Upper lobe of left lung (tissue), 6 donors: ENCODE measurements at regions not wholly inside any gene's neighbourhood (a gene's known extent, or its start where the extent isn't known, plus 50 kb on each side); places are given as distances from the start of the nearest gene placed in this dataset.
A peak's percentile ranks its signal among the peaks of the same experiment; 100 is the strongest.
"Not testable (repeated sequence)": the region's sequence is repeated elsewhere in the genome, so short reads cannot be mapped to it uniquely, and the experiment has no call there.

Source experiments
- ATAC-seq, 2 donors: fragments of 200-7000 bp; cut with Tn5 transposase; one replicate each; pipeline ENCODE4 v1.9.1; 2022; ENCODE audit warnings: mild to moderate bottlenecking in 2 of 2, moderate library complexity in 2 of 2; ENCODE audit not compliant: low FRiP score in 2 of 2
- DNase-seq, 2 donors: peaks; one replicate each; pipeline ENCODE4 v3.0.0-alpha.2; 2019 to 2020
- H3K27ac ChIP-seq, 4 donors: fragments of 200-600 bp; sonication (generic); one replicate each; pipeline ENCODE4 v1.5.1; 2016 to 2019
- H3K27me3 ChIP-seq, 4 donors: fragments of 200-600 bp; sonication (generic); one replicate each; pipeline ENCODE4 v1.5.1; 2017 to 2019
- H3K36me3 ChIP-seq, 4 donors: fragments of 200-600 bp; sonication (generic); one replicate each; pipeline ENCODE4 v1.5.1; 2016 to 2019
- H3K4me1 ChIP-seq, 4 donors: fragments of 200-600 bp; sonication (generic); one replicate each; pipeline ENCODE4 v1.5.1; 2018 to 2019
- H3K4me3 ChIP-seq, 4 donors: fragments of 200-600 bp; sonication (generic); one replicate each; pipeline ENCODE4 v1.5.1; 2017 to 2019; ENCODE audit warnings: mild to moderate bottlenecking in 2 of 4, moderate library complexity in 1 of 4
- H3K9me3 ChIP-seq, 4 donors: fragments of 200-600 bp; sonication (generic); one replicate each; pipeline ENCODE4 v1.5.1; 2018 to 2019
- CTCF ChIP-seq, 6 experiments: fragments of 450-650 bp in 4 of 6; fragments of 200-600 bp in 2 of 6; sonication (generic) in 2 of 6; IDR thresholded peaks; one replicate each; pipeline ENCODE4 v1.5.1; 2016 to 2019; ENCODE audit warnings: antibody characterized with exemption in 6 of 6
- EP300 ChIP-seq, 4 donors: sonication (generic); formaldehyde crosslinking; IDR thresholded peaks; one replicate each; pipeline ENCODE4 v1.5.1; 2017; ENCODE audit warnings: antibody characterized with exemption in 4 of 4, control low read depth in 2 of 4
- POLR2A ChIP-seq, 4 donors: fragments of 450-650 bp; IDR thresholded peaks; one replicate each; pipeline ENCODE4 v1.5.1; 2016 to 2017; ENCODE audit warnings: antibody characterized with exemption in 4 of 4, mild to moderate bottlenecking in 2 of 4
- POLR2AphosphoS5 ChIP-seq, 2 donors: sonication (generic); formaldehyde crosslinking; IDR thresholded peaks; one replicate each; pipeline ENCODE4 v1.5.1; 2017; ENCODE audit warnings: antibody characterized with exemption in 2 of 2
- WGBS, 2 donors: methylation state at CpG; one replicate each; pipeline ENCODE4 v1.1.5; 2017 to 2018; 5-methylcytosine and 5-hydroxymethylcytosine counted together
- donor health status: DM: no; HTN: no; CAD: no; lungs with moderate emphysema.
- donor health status: DM: no; HTN: yes; CAD: no; lungs with severe emphysema.

DNA sequence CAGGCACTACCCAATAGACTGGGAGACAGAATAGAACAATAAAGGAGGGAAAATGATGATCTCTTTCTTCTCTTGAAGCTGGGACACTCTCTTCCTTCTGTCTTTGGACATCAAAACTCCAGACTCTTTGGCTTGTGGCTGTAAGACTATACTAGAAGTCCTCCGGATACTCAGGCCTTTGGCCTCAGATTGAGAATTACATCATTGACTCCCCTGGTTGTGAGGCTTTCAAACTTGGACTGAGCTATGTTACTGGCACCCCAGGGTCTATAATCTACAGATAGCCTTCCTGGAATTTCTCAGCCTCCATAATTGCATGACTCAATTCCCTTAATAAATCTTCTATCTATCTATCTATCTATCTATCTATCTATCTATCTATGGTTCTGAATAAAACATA, 294.2 kb upstream of the CT83 start:
- H3K4me1 ChIP-seq = no peaks in the 10 kb centered on the region
- H3K4me3 ChIP-seq = no peak overlapping the region
- no peaks in the 10 kb centered on the region for H3K9me3 ChIP-seq
- no peak for TF ChIP-seq POLR2A (IDR thresholded peaks at IDR 0.05)
- TF ChIP-seq CTCF (IDR thresholded peaks at IDR 0.05) = no peak
- no peak for TF ChIP-seq EP300 (IDR thresholded peaks at IDR 0.05)
- TF ChIP-seq POLR2AphosphoS5 (IDR thresholded peaks at IDR 0.05) = no peak
- no peak overlapping the region for H3K27ac ChIP-seq
- ATAC-seq (no peak), DNase-seq (no peak)
- 94% methylated on average over 1 of the region's 1 CpG; no CpG with 5 or more reads in 1 of the 2 donors for whole genome bisulfite sequencing, 2 donors
- no peaks in the 10 kb centered on the region for H3K27me3 ChIP-seq
- H3K36me3 ChIP-seq = no peaks in the 10 kb centered on the region

DNA sequence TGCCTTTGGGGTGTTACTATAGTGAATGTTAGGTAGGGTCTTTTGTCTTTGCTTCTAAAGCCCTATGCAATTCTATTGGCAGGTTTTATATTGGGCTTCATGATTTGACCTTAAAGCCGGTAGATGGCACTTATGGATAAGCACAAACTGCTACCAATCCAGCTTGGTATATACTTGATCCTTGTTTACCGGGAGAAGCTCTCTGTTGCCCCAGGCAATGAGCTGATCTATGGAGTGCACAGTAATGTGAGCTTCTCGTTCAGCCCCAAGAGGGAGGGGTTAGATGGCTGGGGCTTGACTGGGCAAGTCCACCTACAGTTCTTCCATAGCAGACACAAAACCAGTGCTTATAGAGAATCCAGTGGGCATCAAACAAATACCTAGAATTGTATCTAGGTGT, 287.2 kb upstream of the CT83 start:
- Histone ChIP-seq H3K4me1 (no peaks in the 10 kb centered on the region), H3K9me3 (no peaks in the 10 kb centered on the region), H3K4me3 (no peak overlapping the region), H3K27ac (no peak overlapping the region), H3K27me3 (no peaks in the 10 kb centered on the region), H3K36me3 (no peaks in the 10 kb centered on the region)
- no peak for TF ChIP-seq POLR2AphosphoS5 (IDR thresholded peaks at IDR 0.05)
- no peak for TF ChIP-seq EP300 (IDR thresholded peaks at IDR 0.05)
- 70 to 83% methylated on average over 2 to 3 of the region's 3 CpGs for whole genome bisulfite sequencing, 2 donors
- no peak for DNase-seq
- no peak for ATAC-seq

- Histone ChIP-seq H3K27me3 (no peaks in the 10 kb centered on the region), H3K4me1 (no peaks in the 10 kb centered on the region), H3K27ac (no peak overlapping the region), H3K4me3 (no peak overlapping the region), H3K9me3 (no peaks in the 10 kb centered on the region), H3K36me3 (no peaks in the 10 kb centered on the region)
- TF ChIP-seq POLR2AphosphoS5 (IDR thresholded peaks at IDR 0.05) (no peak), CTCF (IDR thresholded peaks at IDR 0.05) (no peak), EP300 (IDR thresholded peaks at IDR 0.05) (no peak), POLR2A (IDR thresholded peaks at IDR 0.05) (no peak)
- WGBS, 2 donors = 46 to 62% methylated on average over 2 of the region's 2 CpGs
- ATAC-seq (no peak), DNase-seq (no peak)
Measured at GRCh38 chrX:116732214-116732613, 269.4 kb upstream of the CT83 start.

DNA sequence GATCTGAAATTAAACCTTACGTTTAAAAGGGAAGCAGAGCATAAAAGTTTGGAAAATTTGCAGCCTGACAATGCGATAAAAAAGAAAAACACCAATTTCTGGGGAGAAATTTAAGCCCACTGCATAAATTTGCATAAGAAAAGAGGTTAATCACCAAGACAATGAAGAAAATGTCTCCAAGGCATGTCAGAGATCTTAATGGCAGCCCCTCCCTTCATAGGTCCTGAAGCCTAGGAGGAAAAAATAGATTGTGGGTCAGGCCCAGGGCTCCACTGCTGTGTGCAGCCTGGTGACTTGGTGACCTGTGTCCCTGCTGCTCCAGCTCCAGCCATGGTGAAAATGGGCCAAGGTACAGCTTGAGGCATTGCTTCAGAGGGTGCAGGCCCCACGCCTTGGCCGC, 264.0 kb upstream of the CT83 start:
- H3K36me3 ChIP-seq = no peaks in the 10 kb centered on the region
- no peak overlapping the region for H3K27ac ChIP-seq
- no peaks in the 10 kb centered on the region for H3K9me3 ChIP-seq
- peak in 1 of 2 donors; percentile 8 for DNase-seq
- H3K4me1 ChIP-seq = no peaks in the 10 kb centered on the region
- no peak for ATAC-seq
- no peak overlapping the region for H3K4me3 ChIP-seq
- no peak for TF ChIP-seq POLR2A (IDR thresholded peaks at IDR 0.05)
- TF ChIP-seq EP300 (IDR thresholded peaks at IDR 0.05) = no peak
- TF ChIP-seq POLR2AphosphoS5 (IDR thresholded peaks at IDR 0.05) = no peak
- TF ChIP-seq CTCF (IDR thresholded peaks at IDR 0.05) = no peak
- H3K27me3 ChIP-seq = no peaks in the 10 kb centered on the region
- 77 to 83% methylated on average over 2 to 4 of the region's 4 CpGs for WGBS, 2 donors

DNA sequence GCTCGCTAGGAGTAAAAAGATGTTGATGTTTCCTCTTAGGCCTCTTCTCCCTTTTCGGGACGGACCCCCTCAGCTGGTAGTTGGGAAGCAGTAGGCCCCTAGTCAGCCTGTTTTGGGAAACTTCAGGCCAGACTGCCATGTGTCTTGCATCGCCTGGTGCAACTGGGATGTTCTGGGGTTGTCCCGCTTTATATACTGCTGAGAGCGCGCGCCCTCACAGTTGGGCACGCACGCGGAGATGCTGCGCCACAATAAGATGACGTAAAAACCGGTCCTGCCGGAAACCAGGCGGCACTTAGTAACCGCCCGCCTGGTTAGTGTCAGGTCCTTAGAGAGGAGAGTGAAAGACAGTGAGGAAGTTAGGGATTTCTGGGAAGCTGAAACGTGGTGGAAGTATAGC, 231.3 kb upstream of the CT83 start:
- ATAC-seq (no peak), DNase-seq (peak in 1 of 2 donors; percentile 8)
- Histone ChIP-seq H3K27ac (no peak overlapping the region), H3K36me3 (no peaks in the 10 kb centered on the region), H3K4me1 (no peaks in the 10 kb centered on the region), H3K4me3 (no peak overlapping the region), H3K27me3 (no peaks in the 10 kb centered on the region), H3K9me3 (no peaks in the 10 kb centered on the region)
- WGBS, 2 donors = 59 to 92% methylated on average over 16 to 19 of the region's 19 CpGs
- no peak for TF ChIP-seq POLR2AphosphoS5 (IDR thresholded peaks at IDR 0.05)
- no peak for TF ChIP-seq POLR2A (IDR thresholded peaks at IDR 0.05)
- TF ChIP-seq CTCF (IDR thresholded peaks at IDR 0.05) = no peak
- no peak for TF ChIP-seq EP300 (IDR thresholded peaks at IDR 0.05)

DNA sequence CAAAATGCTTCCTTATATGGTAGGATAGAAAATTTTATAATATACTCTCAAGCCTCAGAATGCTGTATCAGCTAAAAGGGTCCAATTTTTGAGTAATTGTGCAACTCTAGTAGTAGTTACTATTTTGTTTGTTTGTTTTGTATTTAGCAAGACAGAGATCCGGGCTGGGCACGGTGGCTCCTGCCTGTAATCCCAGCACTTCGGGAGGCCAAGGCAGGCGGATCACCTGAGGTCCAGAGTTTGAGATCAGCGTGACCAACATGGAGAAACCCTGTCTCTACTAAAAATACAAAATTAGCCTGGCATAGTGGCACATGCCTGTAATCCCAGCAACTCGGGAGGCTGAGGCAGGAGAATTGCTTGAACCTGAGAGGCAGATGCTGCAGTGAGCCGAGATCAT, 216.8 kb upstream of the CT83 start:
- DNase-seq, H3K27ac ChIP-seq, H3K4me3 ChIP-seq, H3K9me3 ChIP-seq, ATAC-seq, H3K4me1 ChIP-seq, H3K36me3 ChIP-seq, H3K27me3 ChIP-seq: not testable (repeated sequence)
- WGBS, 2 donors = 69 to 88% methylated on average over 5 to 7 of the region's 7 CpGs
